ENCODE measurements at regions not wholly inside any gene's neighbourhood (a gene's known extent, or its start where the extent isn't known, plus 50 kb on each side); places are given as distances from the start of the nearest gene placed in this dataset.

DNA sequence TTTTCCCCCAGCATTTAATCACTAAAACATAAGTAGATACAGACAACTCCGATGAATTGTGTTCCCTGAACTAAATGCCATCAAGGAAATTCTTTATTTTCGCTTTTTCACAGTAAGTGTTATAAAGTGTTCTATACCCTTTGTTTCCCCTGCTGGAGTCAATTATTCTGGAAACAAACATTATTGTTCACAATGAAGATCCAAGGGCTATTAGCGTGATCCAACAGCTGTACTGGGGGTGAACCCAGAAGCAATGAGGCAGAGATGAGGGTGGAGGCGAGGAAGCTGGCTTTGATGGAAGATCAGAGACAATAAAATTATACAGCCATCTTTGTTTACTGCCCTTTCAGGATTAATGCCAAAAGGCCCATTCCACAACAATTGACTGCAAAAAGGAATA lies 250.3 kb upstream of the IGF1R start:
- TF ChIP-seq, protein P1, sequence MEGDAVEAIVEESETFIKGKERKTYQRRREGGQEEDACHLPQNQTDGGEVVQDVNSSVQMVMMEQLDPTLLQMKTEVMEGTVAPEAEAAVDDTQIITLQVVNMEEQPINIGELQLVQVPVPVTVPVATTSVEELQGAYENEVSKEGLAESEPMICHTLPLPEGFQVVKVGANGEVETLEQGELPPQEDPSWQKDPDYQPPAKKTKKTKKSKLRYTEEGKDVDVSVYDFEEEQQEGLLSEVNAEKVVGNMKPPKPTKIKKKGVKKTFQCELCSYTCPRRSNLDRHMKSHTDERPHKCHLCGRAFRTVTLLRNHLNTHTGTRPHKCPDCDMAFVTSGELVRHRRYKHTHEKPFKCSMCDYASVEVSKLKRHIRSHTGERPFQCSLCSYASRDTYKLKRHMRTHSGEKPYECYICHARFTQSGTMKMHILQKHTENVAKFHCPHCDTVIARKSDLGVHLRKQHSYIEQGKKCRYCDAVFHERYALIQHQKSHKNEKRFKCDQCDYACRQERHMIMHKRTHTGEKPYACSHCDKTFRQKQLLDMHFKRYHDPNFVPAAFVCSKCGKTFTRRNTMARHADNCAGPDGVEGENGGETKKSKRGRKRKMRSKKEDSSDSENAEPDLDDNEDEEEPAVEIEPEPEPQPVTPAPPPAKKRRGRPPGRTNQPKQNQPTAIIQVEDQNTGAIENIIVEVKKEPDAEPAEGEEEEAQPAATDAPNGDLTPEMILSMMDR (IDR thresholded peaks at IDR 0.05; ENCODE audit: low read depth, low read length) = no peak
- Histone ChIP-seq H3K36me3 (no peaks in the 10 kb centered on the region), H3K9me3 (no peaks in the 10 kb centered on the region), H3K4me3 (ENCODE audit: low read depth, low read length) (no peak overlapping the region), H3K4me1 (no peaks in the 10 kb centered on the region), H3K27me3 (peaks cover 13% of the 10 kb centered on the region)
- DNase-seq = no peak

DNA sequence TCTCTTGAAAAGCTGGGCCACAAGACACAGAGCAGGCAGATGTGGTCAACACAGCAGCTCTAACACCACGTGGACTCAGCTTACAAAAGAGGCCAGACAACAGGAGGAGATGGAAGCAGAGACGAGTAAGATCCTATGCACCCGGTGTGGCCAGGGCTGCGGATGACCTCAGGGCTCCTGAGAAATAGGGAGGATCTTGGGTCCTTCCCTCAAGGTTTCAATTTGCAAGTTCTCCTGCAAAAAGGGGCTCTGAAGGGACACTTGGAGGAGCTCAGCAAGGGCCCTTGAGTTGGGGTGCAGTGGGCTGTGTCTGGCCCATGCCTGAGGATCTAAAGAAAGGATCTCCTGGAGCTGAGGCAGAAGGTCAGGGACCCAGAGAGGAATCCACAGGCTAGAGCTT lies 249.5 kb upstream of the IGF1R start:
- no peaks in the 10 kb centered on the region for H3K36me3 ChIP-seq
- no peak overlapping the region for H3K4me3 ChIP-seq (ENCODE audit: low read depth, low read length)
- no peak for DNase-seq
- no peaks in the 10 kb centered on the region for H3K4me1 ChIP-seq
- peaks cover 8% of the 10 kb centered on the region for H3K27me3 ChIP-seq
- TF ChIP-seq, protein P1 (IDR thresholded peaks at IDR 0.05; ENCODE audit: low read depth, low read length) = no peak
- no peaks in the 10 kb centered on the region for H3K9me3 ChIP-seq

DNA sequence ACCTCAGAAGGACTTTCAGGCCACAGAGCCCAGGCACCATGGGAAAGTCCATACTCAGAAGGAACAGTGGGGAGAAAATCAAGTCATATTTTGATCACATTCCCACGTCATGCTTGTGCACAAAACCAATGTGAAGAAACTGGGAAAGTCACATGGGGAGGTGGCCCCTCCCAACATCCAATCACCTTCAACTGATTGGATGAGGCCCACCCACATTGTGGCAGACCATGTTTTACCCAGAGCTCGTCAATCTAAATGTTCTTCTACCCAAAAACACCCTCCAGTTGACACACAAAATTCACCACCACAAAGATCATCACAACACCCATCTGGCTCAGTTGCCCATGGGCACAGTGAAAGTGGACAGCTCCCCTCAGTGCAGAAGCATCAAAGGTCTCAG lies 248.2 kb upstream of the IGF1R start:
- no peak for DNase-seq
- Histone ChIP-seq H3K27me3 (peaks cover 5% of the 10 kb centered on the region), H3K4me3 (ENCODE audit: low read depth, low read length) (no peak overlapping the region), H3K4me1 (no peaks in the 10 kb centered on the region), H3K9me3 (no peaks in the 10 kb centered on the region), H3K36me3 (no peaks in the 10 kb centered on the region)
- TF ChIP-seq, protein P1 (IDR thresholded peaks at IDR 0.05; ENCODE audit: low read depth, low read length) = no peak

- no peaks in the 10 kb centered on the region; the same call in none of the 2 replicates for H3K27me3 ChIP-seq
- TF ChIP-seq, protein P1 (IDR thresholded peaks at IDR 0.05; ENCODE audit: low read depth, low read length) = no peak
Observed at GRCh38 chr15:98401029-98401428, 247.3 kb upstream of the IGF1R start.

GRCh38 chr15:98402486-98402885 lies 245.9 kb upstream of the IGF1R start:
- TF ChIP-seq, protein P1 (IDR thresholded peaks at IDR 0.05; ENCODE audit: low read depth, low read length) = no peak
- no peaks in the 10 kb centered on the region for H3K36me3 ChIP-seq
- no peaks in the 10 kb centered on the region; the same call in none of the 2 replicates for H3K27me3 ChIP-seq
- no peaks in the 10 kb centered on the region for H3K9me3 ChIP-seq
- no peak for DNase-seq
- no peak overlapping the region for H3K4me3 ChIP-seq (ENCODE audit: low read depth, low read length)
- no peaks in the 10 kb centered on the region for H3K4me1 ChIP-seq

More at GRCh38 chr15:98401029-98401428, 247.3 kb upstream of the IGF1R start:
- H3K9me3 ChIP-seq = no peaks in the 10 kb centered on the region
- no peaks in the 10 kb centered on the region for H3K4me1 ChIP-seq
- H3K4me3 ChIP-seq (ENCODE audit: low read depth, low read length) = no peak overlapping the region
- no peak for DNase-seq
- H3K36me3 ChIP-seq = no peaks in the 10 kb centered on the region

- Histone ChIP-seq H3K9me3 (no peaks in the 10 kb centered on the region), H3K4me3 (ENCODE audit: low read depth, low read length) (no peak overlapping the region), H3K36me3 (no peaks in the 10 kb centered on the region), H3K27me3 (no peaks in the 10 kb centered on the region; the same call in none of the 2 replicates), H3K4me1 (no peaks in the 10 kb centered on the region)
- TF ChIP-seq, protein P1 (IDR thresholded peaks at IDR 0.05; ENCODE audit: low read depth, low read length) = no peak
- DNase-seq = no peak
Observed at GRCh38 chr15:98403169-98403568, 245.2 kb upstream of the IGF1R start.

Measured in BE2C (cell line).